ENCODE measurements at regions not wholly inside any gene's neighbourhood (a gene's known extent, or its start where the extent isn't known, plus 50 kb on each side); places are given as distances from the start of the nearest gene placed in this dataset.

GRCh38 chr10:118108194-118109026, 61.7 kb upstream of the RAB11FIP2 start:
- H3K4me3 ChIP-seq (ENCODE audit: low read depth, low read length): no peak overlapping the region
- no peak for TF ChIP-seq CTCF (IDR thresholded peaks at IDR 0.05; ENCODE audit: borderline replicate concordance, insufficient read depth, low read depth, low read length)

GRCh38 chr10:118107541-118107940, 60.8 kb upstream of the RAB11FIP2 start:
- H3K4me3 ChIP-seq (ENCODE audit: low read depth, low read length): no peak overlapping the region
- TF ChIP-seq CTCF (IDR thresholded peaks at IDR 0.05; ENCODE audit: borderline replicate concordance, insufficient read depth, low read depth, low read length): no peak

GRCh38 chr10:118107040-118107439, 60.3 kb upstream of the RAB11FIP2 start:
- no peak for TF ChIP-seq CTCF (IDR thresholded peaks at IDR 0.05; ENCODE audit: borderline replicate concordance, insufficient read depth, low read depth, low read length)

GRCh38 chr10:118106426-118106825, 59.7 kb upstream of the RAB11FIP2 start:
- peak; percentile 17; the same call in 1 of the 2 replicates for TF ChIP-seq CTCF (IDR thresholded peaks at IDR 0.05; ENCODE audit: borderline replicate concordance, insufficient read depth, low read depth, low read length)
- no peak overlapping the region for H3K4me3 ChIP-seq (ENCODE audit: low read depth, low read length)

More at GRCh38 chr10:118107040-118107439, 60.3 kb upstream of the RAB11FIP2 start:
- no peak overlapping the region for H3K4me3 ChIP-seq (ENCODE audit: low read depth, low read length)

- TF ChIP-seq CTCF (IDR thresholded peaks at IDR 0.05; ENCODE audit: borderline replicate concordance, insufficient read depth, low read depth, low read length): no peak
- no peak overlapping the region for H3K4me3 ChIP-seq (ENCODE audit: low read depth, low read length)
Measured at GRCh38 chr10:118102121-118102520, 55.4 kb upstream of the RAB11FIP2 start.

GRCh38 chr10:118101501-118101900, 54.8 kb upstream of the RAB11FIP2 start:
- no peak for TF ChIP-seq CTCF (IDR thresholded peaks at IDR 0.05; ENCODE audit: borderline replicate concordance, insufficient read depth, low read depth, low read length)
- no peak overlapping the region for H3K4me3 ChIP-seq (ENCODE audit: low read depth, low read length)

Measured in GM12875 (cell line).